NCI-H446 treated with DMSO at 0.1 percent for 48 hours (cell line): ENCODE measurements at regions not wholly inside any gene's neighbourhood (a gene's known extent, or its start where the extent isn't known, plus 50 kb on each side); places are given as distances from the start of the nearest gene placed in this dataset.

Experiments
- DNase-seq: peaks from one replicate; lab custom pipeline; 2025; lab: John Stamatoyannopoulos, UW

GRCh38 chr7:35386816-35387706, 133.2 kb upstream of the TBX20 start:
- no peak for DNase-seq

GRCh38 chr7:35386082-35386815, 132.3 kb upstream of the TBX20 start:
- no peak for DNase-seq

GRCh38 chr7:35384761-35385700, 131.1 kb upstream of the TBX20 start:
- no peak for DNase-seq

GRCh38 chr7:35380739-35381224, 126.9 kb upstream of the TBX20 start:
- no peak for DNase-seq

- no peak for DNase-seq
Observed at GRCh38 chr7:35379481-35379880, 125.6 kb upstream of the TBX20 start.

GRCh38 chr7:35375516-35375915, 121.6 kb upstream of the TBX20 start:
- DNase-seq, result no peak

GRCh38 chr7:35374858-35375257, 121.0 kb upstream of the TBX20 start:
- no peak for DNase-seq

- DNase-seq, result no peak
Observed at GRCh38 chr7:35371221-35371620, 117.3 kb upstream of the TBX20 start.

GRCh38 chr7:35370687-35371086, 116.8 kb upstream of the TBX20 start:
- DNase-seq, result no peak

GRCh38 chr7:35366167-35367155, 112.6 kb upstream of the TBX20 start:
- DNase-seq, result no peak

GRCh38 chr7:35365523-35365922, 111.6 kb upstream of the TBX20 start:
- no peak for DNase-seq

- no peak for DNase-seq
Observed at GRCh38 chr7:35362341-35362740, 108.4 kb upstream of the TBX20 start.

- DNase-seq, result no peak
Observed at GRCh38 chr7:35359423-35359822, 105.5 kb upstream of the TBX20 start.

GRCh38 chr7:35356495-35356894, 102.6 kb upstream of the TBX20 start:
- DNase-seq, result no peak

- no peak for DNase-seq
Observed at GRCh38 chr7:35355911-35356310, 102.0 kb upstream of the TBX20 start.

- DNase-seq, result no peak
Observed at GRCh38 chr7:35355199-35355598, 101.3 kb upstream of the TBX20 start.

GRCh38 chr7:35353481-35353880, 99.6 kb upstream of the TBX20 start:
- no peak for DNase-seq

GRCh38 chr7:35351466-35351865, 97.6 kb upstream of the TBX20 start:
- DNase-seq, result no peak

- no peak for DNase-seq
Observed at GRCh38 chr7:35348611-35349400, 94.9 kb upstream of the TBX20 start.

GRCh38 chr7:35342786-35343185, 88.9 kb upstream of the TBX20 start:
- no peak for DNase-seq
